Endothelial cell of umbilical vein (primary cell): ENCODE measurements at regions not wholly inside any gene's neighbourhood (a gene's known extent, or its start where the extent isn't known, plus 50 kb on each side); places are given as distances from the start of the nearest gene placed in this dataset.

ENCODE experiments used
- BruUV-seq: library from RNA; stranded (reverse); fragments of 400-500 nt; replicated peaks from 2 replicates; lab custom pipeline; 2021; lab: Mats Ljungman, UMichigan
- CTCF ChIA-PET: fragments of 300-600, 350-600 bp; sonication (Branson Sonifier 250); formaldehyde crosslinking; loops from one replicate; lab custom pipeline; 2021; ENCODE audit warnings: antibody characterized with exemption, inconsistent platforms; lab: Charles Lee
- POLR2A ChIA-PET: fragments of 300-600, 350-600 bp; sonication (Branson Sonifier 250); formaldehyde crosslinking; loops from one replicate; lab custom pipeline; 2021; ENCODE audit warnings: antibody characterized with exemption, inconsistent platforms; lab: Charles Lee
- DNase-seq: peaks from one replicate; pipeline ENCODE4 v3.0.0-alpha.2; 2011; ENCODE audit warnings: low read depth, low spot score
- FAIRE-seq: peaks from 2 replicates; lab custom pipeline; 2011; peaks lifted over from hg19 to GRCh38; lab: Jason Lieb, UNC
- H2AFZ ChIP-seq: 2 replicates; pipeline ENCODE4 v1.6.0; 2012; ENCODE audit warnings: low read depth, low read length, control low read depth, inconsistent platforms
- H3K27ac ChIP-seq: 2 replicates; pipeline ENCODE4 v1.5.1; 2011; ENCODE audit warnings: low read depth, mild to moderate bottlenecking, control low read depth, low read length, moderate library complexity; ENCODE audit not compliant: insufficient read depth
- H3K27me3 ChIP-seq, 2 experiments: 2 replicates each; pipeline versions ENCODE4 v1.6.0 to v1.6.1; 2011; ENCODE audit warnings: low read length in 2 of 2, mixed read lengths in 1 of 2; ENCODE audit not compliant: control insufficient read depth in 2 of 2, insufficient read depth in 2 of 2
- H3K36me3 ChIP-seq, 2 experiments: 2 replicates in 1 of 2; 3 replicates in 1 of 2; pipeline ENCODE4 v1.5.1; 2011; ENCODE audit warnings: low read length in 2 of 2, mild to moderate bottlenecking in 1 of 2, moderate library complexity in 1 of 2; ENCODE audit not compliant: control insufficient read depth in 2 of 2, insufficient read depth in 2 of 2; ENCODE audit errors: extremely low read depth in 1 of 2
- H3K4me1 ChIP-seq: 3 replicates; pipeline ENCODE4 v1.5.1; 2011; ENCODE audit warnings: mild to moderate bottlenecking, low read length; ENCODE audit not compliant: control insufficient read depth, insufficient read depth; ENCODE audit errors: extremely low read depth
- H3K4me2 ChIP-seq: 2 replicates; pipeline ENCODE4 v1.6.1; 2011; ENCODE audit warnings: low read length, control low read depth, mixed read lengths; ENCODE audit not compliant: insufficient read depth
- H3K4me3 ChIP-seq, 3 experiments: fragments of 200-600 bp in 1 of 3; sonication (generic), shearing (Covaris generic) in 1 of 3; replicated peaks in 1 of 3; 2 replicates each; pipeline ENCODE4 v1.5.1; 2011 to 2016; ENCODE audit warnings: control low read depth in 3 of 3, low read length in 3 of 3, mild to moderate bottlenecking in 2 of 3, inconsistent platforms in 1 of 3, low read depth in 1 of 3, moderate library complexity in 1 of 3; ENCODE audit not compliant: insufficient read depth in 1 of 3
- H3K79me2 ChIP-seq: 2 replicates; pipeline ENCODE4 v1.6.0; 2012; ENCODE audit warnings: low read length, inconsistent platforms; ENCODE audit not compliant: control insufficient read depth, insufficient read depth
- H3K9ac ChIP-seq: replicated peaks from 2 replicates; pipeline ENCODE3; 2011; ENCODE audit warnings: low read length, control low read depth; ENCODE audit not compliant: insufficient read depth; ENCODE audit errors: extremely low read depth
- H3K9me1 ChIP-seq: replicated peaks from 3 replicates; pipeline ENCODE4 v1.6.0; 2011; ENCODE audit warnings: mild to moderate bottlenecking, low read length; ENCODE audit not compliant: control insufficient read depth, insufficient read depth; ENCODE audit errors: extremely low read depth
- H3K9me3 ChIP-seq: replicated peaks from 2 replicates; pipeline ENCODE4 v1.5.1; 2012; ENCODE audit warnings: low read length, inconsistent platforms; ENCODE audit not compliant: control insufficient read depth, insufficient read depth
- H4K20me1 ChIP-seq: replicated peaks from 2 replicates; pipeline ENCODE3; 2011; ENCODE audit warnings: mild to moderate bottlenecking, low read length; ENCODE audit not compliant: control insufficient read depth, insufficient read depth; ENCODE audit errors: extremely low read depth
- EZH2 ChIP-seq: IDR thresholded peaks from 2 replicates; pipeline ENCODE4 v1.6.1; 2012; ENCODE audit warnings: borderline replicate concordance, low read depth, mild to moderate bottlenecking, moderate library complexity, low read length, inconsistent platforms; ENCODE audit not compliant: severe bottlenecking
- FOS ChIP-seq: IDR thresholded peaks from 2 replicates; pipeline ENCODE4 v1.6.1; 2011; ENCODE audit warnings: mild to moderate bottlenecking, low read length, moderate library complexity, borderline replicate concordance; ENCODE audit not compliant: insufficient read depth
- GATA2 ChIP-seq: IDR thresholded peaks from 2 replicates; pipeline ENCODE4 v1.7.0; 2011; ENCODE audit warnings: low read depth, mild to moderate bottlenecking, moderate library complexity, mixed read lengths, low read length; ENCODE audit not compliant: insufficient read length, insufficient read depth
- JUN ChIP-seq: IDR thresholded peaks from 2 replicates; pipeline ENCODE4 v1.6.1; 2011; ENCODE audit warnings: borderline replicate concordance, low read depth; ENCODE audit not compliant: insufficient read length, insufficient read depth
- MYC ChIP-seq: IDR thresholded peaks from one replicate; pipeline ENCODE4 v1.6.1; 2011; ENCODE audit warnings: mild to moderate bottlenecking, low read depth, low read length
- POLR2A ChIP-seq: IDR thresholded peaks from 2 replicates; pipeline ENCODE4 v1.6.1; 2012; ENCODE audit warnings: low read depth, mild to moderate bottlenecking, control low read depth, low read length
- POLR2AphosphoS5 ChIP-seq: IDR thresholded peaks from 2 replicates; pipeline ENCODE4 v1.6.1; 2012; ENCODE audit warnings: low read depth, mild to moderate bottlenecking, control low read depth, low read length, moderate library complexity; ENCODE audit not compliant: insufficient read depth
- dilution Hi-C: fragments of 300-500 bp; cut with MboI; formaldehyde crosslinking; loops from one replicate; pipeline ENCODE4 v1.15.0; 2019; ENCODE audit warnings: low sequenced_read_pairs; ENCODE audit not compliant: extremely low pct_ligation_motif_present
- intact Hi-C: fragments of 100-400 bp; cut with micrococcal nuclease; formaldehyde crosslinking; loops from one replicate; pipeline ENCODE4 v1.10.0; 2022
- TF ChIP-seq, protein P1 (sequence below): IDR thresholded peaks from 2 replicates; pipeline ENCODE4 v1.6.1; 2011; ENCODE audit not compliant: insufficient read depth, insufficient read length
- TF ChIP-seq, protein P2 (sequence below), 2 donors: IDR thresholded peaks; 1 replicate in 1 of 2; 2 replicates in 1 of 2; pipeline ENCODE4 v1.5.1; 2011; ENCODE audit warnings: low read length in 2 of 2, mild to moderate bottlenecking in 2 of 2, moderate library complexity in 2 of 2, control low read depth in 1 of 2, inconsistent platforms in 1 of 2, low read depth in 1 of 2; ENCODE audit not compliant: insufficient read depth in 1 of 2; ENCODE audit errors: extremely low read depth in 1 of 2

DNA sequence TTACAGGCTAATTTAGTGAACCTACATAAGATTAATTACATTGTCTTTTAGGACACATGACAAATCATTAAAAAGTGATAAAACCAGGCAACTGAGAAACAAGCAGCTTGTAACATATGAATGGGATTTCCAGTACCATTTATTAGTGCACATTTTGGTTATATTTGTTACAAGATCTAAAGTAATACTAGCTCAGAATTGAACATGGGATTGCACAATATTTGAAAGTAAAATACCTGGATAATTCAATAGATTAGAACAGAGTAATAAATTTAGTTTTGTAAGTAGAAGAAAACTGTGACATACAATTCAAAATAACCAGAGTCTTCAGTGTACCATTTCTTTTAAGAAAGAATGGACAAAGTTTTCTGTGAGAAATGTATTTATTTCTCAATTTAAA lies 1400.7 kb upstream of the ACVR2A start:
- H3K4me3 ChIP-seq, result no peak overlapping the region
- H3K27ac ChIP-seq, result no peak overlapping the region
- BruUV-seq, result no TSS peak
- CTCF ChIA-PET, result no interaction called here
- H3K9me3 ChIP-seq, result no peaks in the 10 kb centered on the region
- FAIRE-seq (no peak), DNase-seq (no peak)
- no peak overlapping the region for H3K9ac ChIP-seq
- dilution Hi-C loops, result no loop called here
- H3K4me2 ChIP-seq, result no peak overlapping the region
- H3K79me2 ChIP-seq, result no peaks in the 10 kb centered on the region
- H3K9me1 ChIP-seq, result no peaks in the 10 kb centered on the region
- H3K27me3 ChIP-seq, result no peaks in the 10 kb centered on the region
- intact Hi-C loops, result no loop called here
- H3K36me3 ChIP-seq, result no peaks in the 10 kb centered on the region
- no peaks in the 10 kb centered on the region for H3K4me1 ChIP-seq
- POLR2A ChIA-PET, result no interaction called here
- H4K20me1 ChIP-seq, result no peaks in the 10 kb centered on the region
- H2AFZ ChIP-seq, result no peak overlapping the region
- TF ChIP-seq MYC, result no peak
- no peak for TF ChIP-seq FOS
- no peak for TF ChIP-seq EZH2
- TF ChIP-seq POLR2AphosphoS5, result no peak
- TF ChIP-seq GATA2, result no peak
- TF ChIP-seq POLR2A, result no peak

DNA sequence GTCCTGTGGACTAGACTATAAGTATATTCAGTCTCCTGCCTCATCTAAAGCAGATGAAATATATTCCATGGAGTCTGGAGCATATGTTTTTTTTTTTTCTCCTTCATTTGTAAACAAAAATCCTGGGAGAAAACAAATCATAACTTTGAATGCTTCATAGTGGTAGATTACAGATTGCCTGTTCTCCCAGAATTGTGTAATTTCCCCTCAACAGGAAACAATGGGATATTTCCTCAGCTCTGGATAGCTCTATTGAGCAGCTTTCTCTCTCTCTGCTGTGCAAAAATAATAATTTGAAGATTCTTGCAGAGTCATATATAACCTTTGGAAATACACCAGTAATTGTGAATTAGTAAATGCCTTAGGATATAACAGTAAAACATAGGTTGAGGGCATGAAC lies 1406.6 kb upstream of the ACVR2A start:
- DNase-seq, result no peak
- no peaks in the 10 kb centered on the region for H3K27me3 ChIP-seq
- dilution Hi-C loops (no loop called here), intact Hi-C loops (no loop called here)
- no peaks in the 10 kb centered on the region for H3K9me3 ChIP-seq
- no peaks in the 10 kb centered on the region for H3K79me2 ChIP-seq
- H3K9ac ChIP-seq, result no peak overlapping the region
- H3K4me3 ChIP-seq, result no peak overlapping the region
- no peaks in the 10 kb centered on the region for H3K9me1 ChIP-seq
- H3K27ac ChIP-seq, result no peak overlapping the region
- H3K4me2 ChIP-seq, result no peak overlapping the region
- no peaks in the 10 kb centered on the region for H4K20me1 ChIP-seq
- no TSS peak for BruUV-seq
- POLR2A ChIA-PET, result no interaction called here
- TF ChIP-seq POLR2AphosphoS5 (no peak), GATA2 (no peak), MYC (no peak), POLR2A (no peak), JUN (no peak), EZH2 (no peak), FOS (no peak)
- TF ChIP-seq, protein P1, sequence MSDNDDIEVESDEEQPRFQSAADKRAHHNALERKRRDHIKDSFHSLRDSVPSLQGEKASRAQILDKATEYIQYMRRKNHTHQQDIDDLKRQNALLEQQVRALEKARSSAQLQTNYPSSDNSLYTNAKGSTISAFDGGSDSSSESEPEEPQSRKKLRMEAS, result no peak
- TF ChIP-seq, protein P2, sequence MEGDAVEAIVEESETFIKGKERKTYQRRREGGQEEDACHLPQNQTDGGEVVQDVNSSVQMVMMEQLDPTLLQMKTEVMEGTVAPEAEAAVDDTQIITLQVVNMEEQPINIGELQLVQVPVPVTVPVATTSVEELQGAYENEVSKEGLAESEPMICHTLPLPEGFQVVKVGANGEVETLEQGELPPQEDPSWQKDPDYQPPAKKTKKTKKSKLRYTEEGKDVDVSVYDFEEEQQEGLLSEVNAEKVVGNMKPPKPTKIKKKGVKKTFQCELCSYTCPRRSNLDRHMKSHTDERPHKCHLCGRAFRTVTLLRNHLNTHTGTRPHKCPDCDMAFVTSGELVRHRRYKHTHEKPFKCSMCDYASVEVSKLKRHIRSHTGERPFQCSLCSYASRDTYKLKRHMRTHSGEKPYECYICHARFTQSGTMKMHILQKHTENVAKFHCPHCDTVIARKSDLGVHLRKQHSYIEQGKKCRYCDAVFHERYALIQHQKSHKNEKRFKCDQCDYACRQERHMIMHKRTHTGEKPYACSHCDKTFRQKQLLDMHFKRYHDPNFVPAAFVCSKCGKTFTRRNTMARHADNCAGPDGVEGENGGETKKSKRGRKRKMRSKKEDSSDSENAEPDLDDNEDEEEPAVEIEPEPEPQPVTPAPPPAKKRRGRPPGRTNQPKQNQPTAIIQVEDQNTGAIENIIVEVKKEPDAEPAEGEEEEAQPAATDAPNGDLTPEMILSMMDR (IDR thresholded peaks at IDR 0.05; ENCODE audit: extremely low read depth in 1 of 2, insufficient read depth in 1 of 2, low read depth in 1 of 2, low read length in 2 of 2), result no peak
- H2AFZ ChIP-seq, result no peak overlapping the region
- H3K36me3 ChIP-seq, result no peaks in the 10 kb centered on the region
- CTCF ChIA-PET, result interaction anchor here (1.0 kb wide), 1 partner anchor 23 kb away, joined by 3 read pairs; no protein-coding TSS in a partner anchor
- no peak for FAIRE-seq
- no peaks in the 10 kb centered on the region for H3K4me1 ChIP-seq
